GM18502 (cell line): ENCODE measurements at regions not wholly inside any gene's neighbourhood (a gene's known extent, or its start where the extent isn't known, plus 50 kb on each side); places are given as distances from the start of the nearest gene placed in this dataset.
"Not testable (repeated sequence)": the region's sequence is repeated elsewhere in the genome, so short reads cannot be mapped to it uniquely, and the experiment has no call there.

Experiments used
- ATAC-seq: cut with Tn5 transposase; IDR thresholded peaks from one replicate; pipeline ENCODE4 v1.9.1; 2021; ENCODE audit warnings: mild to moderate bottlenecking; ENCODE audit not compliant: unreplicated experiment, poor library complexity

DNA sequence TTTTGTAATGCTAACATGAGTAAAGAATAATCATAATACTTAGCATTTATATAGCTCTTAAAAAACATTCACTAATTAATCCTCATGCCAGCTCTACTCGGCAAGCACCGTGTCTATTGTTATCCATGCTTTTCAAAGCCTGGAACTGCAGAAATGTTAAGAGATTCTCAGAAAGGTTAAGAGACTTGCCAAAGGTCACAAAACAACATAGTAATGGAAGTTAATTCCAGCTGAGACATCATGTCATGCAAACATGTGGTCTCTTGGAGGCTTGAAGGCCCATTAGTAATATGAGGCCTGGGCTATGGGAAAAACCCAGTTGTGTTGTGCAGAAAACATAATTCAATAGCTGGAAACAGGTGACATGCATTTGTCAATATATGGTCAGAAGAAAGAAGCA, 389.9 kb upstream of the GOT2 start:
- ATAC-seq: no peak

DNA sequence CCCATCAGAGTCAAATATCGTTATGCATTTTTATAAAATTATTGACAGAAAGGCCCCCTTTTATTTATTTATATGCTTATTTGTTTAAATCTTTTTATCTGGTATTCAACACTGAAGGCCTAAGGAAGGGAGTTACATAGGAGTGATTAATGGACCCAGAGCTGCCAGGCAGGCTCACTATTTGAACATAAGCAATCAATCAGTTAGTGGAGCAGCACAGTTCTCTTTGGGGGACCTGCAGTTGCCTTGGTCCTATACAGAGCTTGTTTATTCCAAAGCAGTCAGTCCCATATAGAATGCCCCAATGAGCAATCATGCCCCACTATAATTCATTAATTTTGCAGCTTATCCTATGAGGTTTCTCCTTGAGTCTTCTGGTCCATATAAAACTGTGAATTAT, 389.4 kb upstream of the GOT2 start:
- ATAC-seq: no peak

DNA sequence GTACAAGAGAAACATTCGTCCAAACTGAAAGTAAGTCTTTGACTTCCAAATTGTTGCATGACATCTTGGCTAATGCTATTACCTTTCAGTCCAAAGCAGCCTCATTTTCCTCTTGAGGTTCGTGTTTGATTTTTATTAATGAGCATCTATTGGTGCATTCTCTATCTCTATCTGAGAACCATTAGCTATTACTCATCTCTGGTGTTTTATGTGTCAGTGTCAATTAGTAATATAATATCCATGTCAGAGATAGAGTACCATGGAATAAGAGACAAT, 388.1 kb upstream of the GOT2 start:
- ATAC-seq: no peak

DNA sequence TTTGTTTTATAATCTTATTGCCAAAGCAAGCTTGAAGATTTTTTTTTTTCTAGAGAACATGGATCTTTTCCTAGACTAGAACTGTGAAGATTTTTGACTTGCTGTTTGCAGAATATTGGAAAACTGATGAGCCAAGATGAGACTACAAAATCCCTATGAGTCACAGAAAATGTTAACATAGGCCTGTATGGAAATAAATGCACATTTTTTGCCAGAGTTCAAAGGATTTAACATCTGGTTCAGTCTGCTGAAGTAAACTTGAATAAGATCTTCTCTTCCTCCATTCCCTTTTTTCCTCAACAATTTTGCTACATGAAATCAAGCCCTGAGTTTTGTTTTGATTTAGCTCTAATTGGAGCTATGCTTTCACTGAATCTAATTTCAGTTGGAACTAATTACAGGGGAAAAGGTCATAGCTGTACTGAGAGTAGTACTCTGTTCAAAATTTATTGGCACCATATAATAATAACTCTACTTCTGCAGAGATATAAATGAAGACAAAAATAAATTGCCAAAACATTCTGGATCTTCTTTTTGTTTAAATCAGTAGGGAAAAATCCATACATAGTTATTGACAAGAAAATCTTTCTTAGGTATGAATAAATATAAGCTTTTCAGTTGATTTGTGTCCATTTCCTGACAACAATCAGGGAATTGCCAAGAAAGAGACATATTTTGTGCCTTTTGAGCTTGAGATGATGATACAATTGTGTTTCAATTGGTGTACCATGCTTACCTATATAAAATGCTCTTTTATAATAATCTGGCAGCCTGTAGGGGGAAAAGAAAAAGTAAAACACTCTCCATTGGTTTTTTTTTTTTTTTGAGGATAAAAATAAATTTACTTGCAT, 387.5 kb upstream of the GOT2 start:
- no peak for ATAC-seq

DNA sequence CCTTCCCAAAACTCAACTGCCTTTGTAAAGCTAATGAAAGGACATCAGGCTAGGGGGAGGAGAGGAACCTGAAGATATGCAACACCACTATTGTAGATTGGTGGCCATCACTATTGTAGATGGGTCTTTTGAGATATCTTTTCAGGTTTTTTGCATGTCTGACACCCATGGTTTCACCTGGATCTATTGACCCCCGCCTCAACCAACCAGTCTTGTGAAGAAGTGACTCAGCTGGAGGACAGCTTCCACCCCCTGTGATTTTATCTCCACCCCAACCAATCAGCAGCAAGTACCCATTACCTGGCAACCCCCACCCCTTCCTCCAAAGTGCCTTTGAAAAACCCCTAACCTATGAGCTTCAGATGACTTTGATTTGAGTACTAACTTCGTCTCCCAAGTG, 382.6 kb upstream of the GOT2 start:
- no peak for ATAC-seq

DNA sequence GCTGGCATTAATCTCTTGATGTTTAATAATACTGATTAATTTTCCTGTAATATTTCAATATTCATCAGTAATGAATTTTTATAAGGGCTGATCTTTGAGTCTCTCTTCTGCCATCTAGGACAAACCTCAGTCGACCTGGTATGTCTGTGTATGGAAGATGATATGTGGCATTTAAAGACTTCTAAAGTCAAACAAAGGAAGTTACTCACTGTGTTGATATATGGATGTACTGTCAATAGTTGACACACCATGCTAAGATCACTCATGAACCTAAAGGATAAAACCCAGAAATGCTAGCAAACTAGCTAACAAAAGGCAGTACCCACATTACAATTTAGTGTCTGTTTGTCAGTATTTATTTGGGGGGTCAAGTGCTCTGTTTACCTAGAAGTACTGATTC, 380.7 kb upstream of the GOT2 start:
- no peak for ATAC-seq

DNA sequence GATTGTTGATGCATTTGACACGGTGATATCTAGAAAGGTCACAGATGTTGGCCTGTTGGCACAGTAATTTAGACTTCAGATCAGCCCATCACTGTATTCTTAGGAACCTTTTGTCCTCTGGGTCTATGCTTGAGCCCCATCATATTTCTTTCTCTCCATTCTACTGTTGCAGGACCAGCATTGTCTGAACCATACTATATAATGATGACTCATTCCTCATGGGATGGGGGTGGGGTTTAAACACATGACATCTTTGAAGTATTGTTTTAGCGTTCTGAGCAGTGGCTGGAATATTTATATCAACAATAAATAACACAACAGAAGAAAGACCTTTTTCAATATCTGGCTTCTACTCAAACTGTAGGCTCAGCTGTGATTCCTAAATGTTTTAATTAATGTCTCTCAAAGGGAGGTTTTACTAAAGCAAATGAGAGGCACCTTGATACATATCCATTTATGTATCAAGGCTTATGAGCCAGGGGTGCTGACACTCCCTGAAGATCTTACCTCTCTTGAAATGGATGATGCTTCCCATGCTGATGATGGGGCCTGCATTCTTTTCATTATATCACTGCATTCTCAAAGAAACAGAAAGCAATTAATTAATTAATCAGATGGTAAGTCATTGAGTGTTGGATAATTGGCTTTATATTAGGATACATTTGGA, 379.0 kb upstream of the GOT2 start:
- no peak for ATAC-seq

DNA sequence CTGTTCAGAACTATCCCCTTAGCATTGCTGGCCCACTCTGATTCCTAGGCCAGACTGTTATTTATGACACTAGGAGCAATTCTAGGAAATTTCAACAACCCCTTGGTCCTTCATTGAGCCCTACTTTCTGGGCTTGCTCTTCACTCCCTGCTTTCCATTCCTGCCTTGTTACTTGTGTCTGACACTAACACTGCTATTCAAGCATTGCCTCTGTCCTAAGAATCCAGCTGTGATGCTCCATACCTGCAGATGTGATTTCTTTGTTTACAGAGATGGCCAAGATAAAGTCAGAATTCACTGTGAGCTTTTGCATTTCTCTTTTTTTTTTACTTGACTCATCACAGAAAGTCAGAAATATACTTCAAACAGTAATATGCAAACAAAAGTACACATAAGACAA, 377.2 kb upstream of the GOT2 start:
- ATAC-seq: no peak

DNA sequence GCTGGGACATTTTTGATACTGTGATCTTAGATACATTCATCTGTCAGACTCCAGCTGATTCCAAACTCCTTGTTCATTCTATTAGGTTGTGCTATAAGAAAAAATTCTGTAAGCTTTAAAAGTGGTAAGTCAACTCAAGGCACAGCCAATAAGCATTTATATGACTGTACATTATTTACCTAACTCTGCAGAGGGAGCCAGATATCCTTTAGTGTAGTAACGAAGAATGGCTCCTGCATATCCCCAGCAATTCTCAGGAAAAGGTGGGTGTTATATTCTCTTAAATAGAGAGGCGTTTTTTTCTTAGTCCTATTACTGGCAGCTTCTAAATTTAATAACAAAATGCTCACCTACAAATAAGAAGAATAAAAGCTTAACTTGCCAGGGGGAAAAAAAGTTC, 374.3 kb upstream of the GOT2 start:
- ATAC-seq: no peak

DNA sequence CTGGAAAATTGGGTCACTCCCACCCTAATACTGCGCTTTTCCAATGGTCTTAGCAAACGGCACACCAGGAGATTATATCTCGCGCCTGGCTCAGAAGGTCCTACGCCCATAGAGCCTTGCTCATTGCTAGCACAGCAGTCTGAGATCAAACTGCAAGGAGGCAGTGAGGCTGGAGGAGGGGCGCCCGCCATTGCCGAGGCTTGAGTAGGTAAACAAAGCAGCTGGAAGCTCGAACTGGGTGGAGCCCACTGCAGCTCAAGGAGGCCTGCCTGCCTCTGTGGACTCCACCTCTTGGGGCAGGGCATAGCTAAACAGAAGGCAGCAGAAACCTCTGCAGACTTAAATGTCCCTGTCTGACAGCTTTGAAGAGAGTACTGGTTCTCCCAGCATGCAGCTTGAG, 362.6 kb upstream of the GOT2 start:
- not testable (repeated sequence) for ATAC-seq

DNA sequence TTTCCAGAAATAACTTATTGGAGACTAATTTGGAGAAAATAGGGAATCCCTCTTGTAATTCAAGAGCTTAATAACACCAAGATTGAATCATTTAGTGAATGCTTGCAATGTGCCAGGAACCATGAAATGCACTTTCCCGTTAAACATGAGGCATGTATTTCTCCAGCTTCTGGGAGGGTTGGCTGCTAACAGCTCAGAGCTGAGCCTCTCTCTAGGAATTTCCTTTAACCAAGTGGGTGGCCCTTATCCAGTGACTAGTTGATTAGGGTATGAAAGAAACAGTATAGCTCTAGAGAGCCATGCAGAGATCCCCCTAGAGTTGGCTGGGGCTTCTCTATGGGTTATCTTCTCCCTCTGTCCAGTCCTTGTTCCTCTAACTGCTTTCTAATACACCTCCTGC, 356.4 kb upstream of the GOT2 start:
- no peak for ATAC-seq

DNA sequence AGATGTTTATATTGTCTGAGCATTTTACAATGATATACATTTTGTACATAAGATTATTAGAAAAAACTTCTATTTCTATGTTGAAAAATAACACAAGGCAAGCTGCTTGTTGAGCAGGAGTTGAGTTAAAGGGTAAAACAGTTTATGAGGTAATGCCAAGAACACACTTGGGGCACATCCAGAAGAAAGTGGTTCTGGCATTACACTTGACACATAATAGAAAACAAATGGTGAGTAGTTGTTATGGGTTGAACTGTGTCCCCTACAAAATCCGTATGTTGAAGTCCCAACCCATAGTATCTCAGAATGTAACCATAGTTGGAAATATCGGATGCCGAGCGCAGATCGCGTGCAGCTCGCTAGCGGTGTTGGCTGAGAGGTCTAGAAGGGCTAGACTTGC, 354.3 kb upstream of the GOT2 start:
- ATAC-seq: no peak

DNA sequence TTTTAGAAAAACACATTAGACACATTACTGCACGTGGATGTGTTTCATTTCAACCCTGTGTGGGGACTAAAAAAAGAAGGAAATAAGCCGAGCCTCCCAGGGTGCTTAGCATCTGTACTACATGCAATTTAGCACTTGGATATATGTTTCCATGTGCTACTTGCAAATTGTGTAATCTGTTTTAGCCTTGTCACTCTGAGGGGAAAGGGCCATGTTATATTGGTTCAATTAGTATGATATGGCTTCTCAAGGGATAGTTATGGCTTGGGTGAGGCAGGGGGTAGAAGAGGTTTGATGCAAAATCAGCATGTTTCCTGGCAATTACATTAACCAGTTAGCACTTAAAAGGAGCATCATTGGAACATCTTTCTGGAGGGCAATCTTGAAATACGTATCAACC, 353.5 kb upstream of the GOT2 start:
- ATAC-seq: no peak

DNA sequence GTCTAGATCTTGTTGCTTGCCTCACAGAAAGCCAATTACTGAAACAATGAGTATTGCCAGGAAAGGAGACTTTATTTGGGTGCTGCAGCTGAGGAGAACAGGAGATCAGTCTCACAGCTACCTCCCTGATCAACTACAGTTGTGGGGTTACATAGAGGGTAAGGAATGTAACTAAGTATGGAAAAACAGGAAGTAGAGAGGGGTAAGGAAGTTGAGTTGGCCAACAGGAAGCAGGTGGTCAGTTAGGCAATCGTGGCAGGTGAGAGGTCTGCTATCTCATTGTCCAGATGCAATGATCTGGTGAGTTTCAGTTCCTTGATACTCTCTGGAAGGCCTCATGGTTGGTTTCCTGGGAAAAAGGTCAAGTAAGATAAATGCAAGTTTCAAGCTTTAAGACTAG, 333.1 kb upstream of the GOT2 start:
- no peak for ATAC-seq

DNA sequence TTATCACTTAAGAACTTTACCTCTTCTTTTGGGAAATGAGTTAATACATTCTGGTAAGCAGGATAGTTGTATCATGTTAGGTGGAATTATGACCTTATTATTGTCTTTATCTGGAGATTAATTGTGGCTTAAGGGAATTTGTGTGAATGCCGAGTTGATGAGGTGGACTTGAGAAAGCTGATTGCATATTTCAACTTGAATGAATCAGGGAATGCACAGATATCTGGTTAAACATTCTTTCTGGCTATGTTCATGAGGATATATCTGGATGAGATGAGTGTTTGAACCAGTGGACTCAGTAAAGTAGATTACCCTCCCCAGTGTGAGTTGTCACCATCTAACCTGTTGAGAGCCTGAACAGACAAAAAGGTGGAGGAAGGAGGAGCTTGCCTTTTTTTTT, 326.1 kb upstream of the GOT2 start:
- no peak for ATAC-seq

DNA sequence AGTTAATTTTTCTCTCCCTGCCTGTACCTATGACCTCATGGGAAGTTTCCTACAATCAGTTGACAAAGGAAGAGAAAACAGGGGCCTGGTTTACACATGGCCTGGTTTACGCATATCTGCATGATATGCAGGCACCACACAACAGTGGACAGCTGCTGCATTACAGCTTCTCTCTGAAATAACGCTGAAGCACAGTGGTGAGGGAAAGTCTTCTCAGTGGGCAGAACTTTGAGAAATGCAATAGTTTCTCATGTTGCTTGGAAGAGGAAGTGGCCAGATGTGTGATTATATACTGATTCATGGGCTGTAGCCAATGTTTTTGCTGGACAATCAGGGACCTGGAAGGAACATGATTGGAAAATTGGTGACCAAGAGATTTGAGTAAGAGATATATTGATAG, 324.1 kb upstream of the GOT2 start:
- no peak for ATAC-seq

DNA sequence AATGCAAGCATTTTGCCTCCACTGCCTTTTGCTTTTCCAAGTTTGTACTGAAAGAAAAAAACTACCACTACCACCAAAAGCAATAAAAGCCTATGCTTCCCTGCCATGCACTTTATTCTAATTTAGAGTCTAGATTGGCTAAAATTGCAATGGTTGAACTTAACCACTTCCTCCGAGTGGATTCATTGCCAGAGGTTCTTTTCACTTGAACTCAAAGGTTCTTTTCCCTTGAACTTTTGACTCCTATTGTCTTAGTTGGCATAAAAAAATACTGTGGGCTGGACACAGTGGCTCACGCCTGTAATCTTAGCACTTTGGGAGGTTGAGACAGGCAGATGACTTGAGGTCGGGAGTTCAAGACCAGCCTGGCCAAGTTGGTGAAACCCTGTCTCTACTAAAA, 319.8 kb upstream of the GOT2 start:
- no peak for ATAC-seq

DNA sequence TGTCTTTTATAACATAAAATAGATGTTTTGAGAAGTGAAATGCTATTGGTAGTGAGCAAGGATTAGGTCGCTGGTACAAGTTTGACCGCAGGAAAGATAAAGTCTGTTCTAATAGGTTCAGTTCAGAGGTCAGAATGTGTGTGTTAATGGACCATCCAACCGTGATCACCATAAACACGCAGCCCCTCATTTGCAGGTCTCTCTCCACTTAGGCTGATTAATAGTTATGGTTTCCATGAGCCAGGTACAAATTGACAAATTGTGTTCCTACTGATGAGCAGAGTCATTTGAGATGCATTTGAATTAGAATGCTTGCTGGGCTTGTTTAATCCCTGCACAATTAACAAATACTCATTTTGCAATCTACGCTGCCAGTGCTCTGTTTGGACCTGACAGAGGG, 318.1 kb upstream of the GOT2 start:
- no peak for ATAC-seq

DNA sequence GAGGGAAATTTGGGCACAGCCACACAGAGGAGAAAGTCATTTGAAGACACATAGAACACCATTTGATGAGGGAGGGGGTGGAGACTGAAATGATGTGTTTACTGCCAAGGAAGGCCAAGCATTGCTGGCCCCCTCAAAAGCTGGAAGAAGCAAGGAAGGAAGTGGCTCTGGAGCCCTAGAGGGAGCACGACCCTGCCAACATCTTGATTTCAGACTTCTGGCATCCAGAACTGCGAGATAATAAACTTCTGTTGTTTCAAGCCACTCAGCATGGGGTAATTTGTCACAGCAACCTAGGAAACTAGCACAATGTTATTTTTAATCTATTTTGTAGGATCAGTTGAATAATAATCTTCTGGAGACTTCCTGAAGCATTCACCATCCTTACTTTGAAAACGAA, 314.8 kb upstream of the GOT2 start:
- no peak for ATAC-seq

DNA sequence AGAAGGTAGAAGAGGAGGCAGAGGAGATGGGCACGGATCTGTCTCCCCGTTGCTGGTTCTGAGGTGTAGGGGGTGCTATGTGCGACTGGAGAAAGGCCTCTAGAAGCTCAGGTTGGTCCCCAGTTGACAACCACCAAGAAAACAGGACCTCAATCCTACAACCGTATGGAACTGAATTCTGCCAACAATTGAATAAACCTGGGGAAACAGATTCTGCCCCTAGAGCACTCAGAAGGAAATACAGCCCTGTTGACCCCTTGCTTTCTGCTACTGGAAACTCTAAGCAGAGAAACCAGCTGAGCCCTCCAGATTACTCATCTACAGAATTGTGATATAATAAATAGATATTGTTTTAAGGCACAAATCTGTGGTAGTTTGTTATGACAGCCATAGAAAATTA, 313.0 kb upstream of the GOT2 start:
- no peak for ATAC-seq

DNA sequence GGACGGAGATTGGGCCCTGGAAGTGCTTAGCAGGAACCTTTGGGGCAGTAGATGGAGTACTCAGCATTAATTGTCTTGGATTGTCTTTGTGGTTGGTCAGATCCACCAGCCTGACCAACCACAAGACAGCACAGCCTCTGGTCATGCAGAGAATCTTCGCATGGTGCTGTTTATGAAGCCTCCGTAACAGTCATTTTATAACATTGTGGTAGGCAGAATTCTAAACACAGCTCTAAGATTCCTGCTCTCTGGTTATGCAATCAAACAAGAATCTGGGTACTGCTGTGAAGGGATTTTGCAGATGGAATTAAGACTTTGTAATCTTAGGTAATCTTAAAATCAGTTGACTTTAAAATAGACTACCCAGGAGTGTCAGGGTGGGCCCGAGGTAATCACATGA, 312.2 kb upstream of the GOT2 start:
- no peak for ATAC-seq

DNA sequence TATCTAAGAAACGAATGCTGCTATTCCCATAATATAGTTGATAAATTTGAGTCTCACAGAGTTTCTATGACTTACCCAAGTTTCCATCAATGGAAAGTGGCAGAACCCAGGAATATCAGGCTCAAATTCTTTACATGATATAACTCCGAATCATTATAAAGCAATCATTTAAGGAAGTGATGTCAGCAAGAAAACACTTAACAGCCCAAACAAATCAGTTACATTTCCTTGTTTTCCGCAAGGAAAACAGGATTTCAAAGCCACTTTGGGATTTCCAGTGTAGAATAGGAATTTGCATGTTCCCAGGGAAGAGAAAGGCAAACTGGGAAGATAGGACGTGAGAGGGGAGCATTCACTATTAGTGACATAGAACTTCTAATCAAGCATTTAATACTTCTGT, 311.4 kb upstream of the GOT2 start:
- no peak for ATAC-seq
